Endothelial cell of umbilical vein (primary cell): ENCODE measurements at regions not wholly inside any gene's neighbourhood (a gene's known extent, or its start where the extent isn't known, plus 50 kb on each side); places are given as distances from the start of the nearest gene placed in this dataset.

ENCODE experiments used
- BruUV-seq: library from RNA; stranded (reverse); fragments of 400-500 nt; replicated peaks from 2 replicates; lab custom pipeline; 2021; lab: Mats Ljungman, UMichigan
- CTCF ChIA-PET: fragments of 300-600, 350-600 bp; sonication (Branson Sonifier 250); formaldehyde crosslinking; loops from one replicate; lab custom pipeline; 2021; ENCODE audit warnings: antibody characterized with exemption, inconsistent platforms; lab: Charles Lee
- POLR2A ChIA-PET: fragments of 300-600, 350-600 bp; sonication (Branson Sonifier 250); formaldehyde crosslinking; loops from one replicate; lab custom pipeline; 2021; ENCODE audit warnings: antibody characterized with exemption, inconsistent platforms; lab: Charles Lee
- DNase-seq: peaks from one replicate; pipeline ENCODE4 v3.0.0-alpha.2; 2011; ENCODE audit warnings: low read depth, low spot score
- FAIRE-seq: peaks from 2 replicates; lab custom pipeline; 2011; peaks lifted over from hg19 to GRCh38; lab: Jason Lieb, UNC
- H2AFZ ChIP-seq: 2 replicates; pipeline ENCODE4 v1.6.0; 2012; ENCODE audit warnings: low read depth, low read length, control low read depth, inconsistent platforms
- H3K27ac ChIP-seq: 2 replicates; pipeline ENCODE4 v1.5.1; 2011; ENCODE audit warnings: low read depth, mild to moderate bottlenecking, control low read depth, low read length, moderate library complexity; ENCODE audit not compliant: insufficient read depth
- H3K27me3 ChIP-seq, 2 experiments: 2 replicates each; pipeline versions ENCODE4 v1.6.0 to v1.6.1; 2011; ENCODE audit warnings: low read length in 2 of 2, mixed read lengths in 1 of 2; ENCODE audit not compliant: control insufficient read depth in 2 of 2, insufficient read depth in 2 of 2
- H3K36me3 ChIP-seq, 2 experiments: 2 replicates in 1 of 2; 3 replicates in 1 of 2; pipeline ENCODE4 v1.5.1; 2011; ENCODE audit warnings: low read length in 2 of 2, mild to moderate bottlenecking in 1 of 2, moderate library complexity in 1 of 2; ENCODE audit not compliant: control insufficient read depth in 2 of 2, insufficient read depth in 2 of 2; ENCODE audit errors: extremely low read depth in 1 of 2
- H3K4me1 ChIP-seq: 3 replicates; pipeline ENCODE4 v1.5.1; 2011; ENCODE audit warnings: mild to moderate bottlenecking, low read length; ENCODE audit not compliant: control insufficient read depth, insufficient read depth; ENCODE audit errors: extremely low read depth
- H3K4me2 ChIP-seq: 2 replicates; pipeline ENCODE4 v1.6.1; 2011; ENCODE audit warnings: low read length, control low read depth, mixed read lengths; ENCODE audit not compliant: insufficient read depth
- H3K4me3 ChIP-seq, 3 experiments: fragments of 200-600 bp in 1 of 3; sonication (generic), shearing (Covaris generic) in 1 of 3; replicated peaks in 1 of 3; 2 replicates each; pipeline ENCODE4 v1.5.1; 2011 to 2016; ENCODE audit warnings: control low read depth in 3 of 3, low read length in 3 of 3, mild to moderate bottlenecking in 2 of 3, inconsistent platforms in 1 of 3, low read depth in 1 of 3, moderate library complexity in 1 of 3; ENCODE audit not compliant: insufficient read depth in 1 of 3
- H3K79me2 ChIP-seq: 2 replicates; pipeline ENCODE4 v1.6.0; 2012; ENCODE audit warnings: low read length, inconsistent platforms; ENCODE audit not compliant: control insufficient read depth, insufficient read depth
- H3K9ac ChIP-seq: replicated peaks from 2 replicates; pipeline ENCODE3; 2011; ENCODE audit warnings: low read length, control low read depth; ENCODE audit not compliant: insufficient read depth; ENCODE audit errors: extremely low read depth
- H3K9me1 ChIP-seq: replicated peaks from 3 replicates; pipeline ENCODE4 v1.6.0; 2011; ENCODE audit warnings: mild to moderate bottlenecking, low read length; ENCODE audit not compliant: control insufficient read depth, insufficient read depth; ENCODE audit errors: extremely low read depth
- H3K9me3 ChIP-seq: replicated peaks from 2 replicates; pipeline ENCODE4 v1.5.1; 2012; ENCODE audit warnings: low read length, inconsistent platforms; ENCODE audit not compliant: control insufficient read depth, insufficient read depth
- H4K20me1 ChIP-seq: replicated peaks from 2 replicates; pipeline ENCODE3; 2011; ENCODE audit warnings: mild to moderate bottlenecking, low read length; ENCODE audit not compliant: control insufficient read depth, insufficient read depth; ENCODE audit errors: extremely low read depth
- EZH2 ChIP-seq: IDR thresholded peaks from 2 replicates; pipeline ENCODE4 v1.6.1; 2012; ENCODE audit warnings: borderline replicate concordance, low read depth, mild to moderate bottlenecking, moderate library complexity, low read length, inconsistent platforms; ENCODE audit not compliant: severe bottlenecking
- FOS ChIP-seq: IDR thresholded peaks from 2 replicates; pipeline ENCODE4 v1.6.1; 2011; ENCODE audit warnings: mild to moderate bottlenecking, low read length, moderate library complexity, borderline replicate concordance; ENCODE audit not compliant: insufficient read depth
- JUN ChIP-seq: IDR thresholded peaks from 2 replicates; pipeline ENCODE4 v1.6.1; 2011; ENCODE audit warnings: borderline replicate concordance, low read depth; ENCODE audit not compliant: insufficient read length, insufficient read depth
- MYC ChIP-seq: IDR thresholded peaks from one replicate; pipeline ENCODE4 v1.6.1; 2011; ENCODE audit warnings: mild to moderate bottlenecking, low read depth, low read length
- POLR2AphosphoS5 ChIP-seq: IDR thresholded peaks from 2 replicates; pipeline ENCODE4 v1.6.1; 2012; ENCODE audit warnings: low read depth, mild to moderate bottlenecking, control low read depth, low read length, moderate library complexity; ENCODE audit not compliant: insufficient read depth
- dilution Hi-C: fragments of 300-500 bp; cut with MboI; formaldehyde crosslinking; loops from one replicate; pipeline ENCODE4 v1.15.0; 2019; ENCODE audit warnings: low sequenced_read_pairs; ENCODE audit not compliant: extremely low pct_ligation_motif_present
- intact Hi-C: fragments of 100-400 bp; cut with micrococcal nuclease; formaldehyde crosslinking; loops from one replicate; pipeline ENCODE4 v1.10.0; 2022

DNA sequence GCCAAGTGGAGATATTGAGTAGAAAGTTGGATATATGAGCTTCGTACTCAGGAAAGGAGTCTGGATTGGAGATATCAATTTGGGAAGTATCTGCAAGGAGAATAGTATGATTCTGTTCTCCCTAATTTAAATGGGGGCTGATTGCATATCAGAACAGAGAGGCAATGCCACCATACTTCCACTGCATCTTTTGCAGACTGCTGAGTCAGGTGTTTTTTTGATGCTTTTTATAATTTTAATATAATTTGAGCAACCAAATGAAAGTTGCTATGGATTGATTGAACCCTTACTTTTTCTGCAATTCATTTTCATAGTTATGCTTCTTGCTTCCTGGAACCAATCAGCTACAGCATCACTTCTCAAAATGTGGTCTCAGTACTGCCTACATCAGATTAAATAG, 590.3 kb downstream of the USP25 start:
- Histone ChIP-seq H4K20me1 (no peaks in the 10 kb centered on the region), H2AFZ (no peak overlapping the region), H3K9me3 (no peaks in the 10 kb centered on the region), H3K27me3 (no peaks in the 10 kb centered on the region), H3K9me1 (no peaks in the 10 kb centered on the region), H3K79me2 (no peaks in the 10 kb centered on the region), H3K36me3 (no peaks in the 10 kb centered on the region), H3K4me2 (no peak overlapping the region), H3K27ac (no peak overlapping the region), H3K4me1 (no peaks in the 10 kb centered on the region), H3K9ac (no peak overlapping the region), H3K4me3 (no peak overlapping the region)
- no peak for DNase-seq
- no peak for TF ChIP-seq MYC
- no peak for TF ChIP-seq FOS
- TF ChIP-seq EZH2, result no peak
- no peak for TF ChIP-seq POLR2AphosphoS5
- FAIRE-seq, result no peak
- ChIA-PET CTCF (interaction anchor here (1.1 kb wide), 1 partner anchor 238 kb away, joined by 3 read pairs; no protein-coding TSS in a partner anchor), POLR2A (no interaction called here)
- intact Hi-C loops, result no loop called here
- dilution Hi-C loops, result no loop called here
- BruUV-seq, result no TSS peak

DNA sequence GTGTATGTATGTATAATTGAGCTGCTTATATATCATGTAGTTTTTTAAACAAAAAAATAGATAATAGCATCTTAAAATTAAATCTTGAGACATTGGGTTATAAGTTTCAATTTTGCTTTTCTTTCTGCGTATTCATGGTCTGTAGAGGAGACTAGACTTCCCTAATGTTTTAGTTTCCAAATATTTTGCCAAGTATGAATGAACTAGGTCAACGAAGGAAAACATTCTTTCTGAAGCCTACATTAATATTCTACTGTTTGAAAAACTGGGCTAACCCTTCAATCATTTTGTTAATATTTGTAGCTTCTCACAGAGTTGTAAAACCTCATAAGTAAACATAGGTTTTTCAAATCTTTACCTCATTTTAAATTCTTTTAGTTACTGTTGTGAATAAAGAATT, 592.7 kb downstream of the USP25 start:
- intact Hi-C loops, result no loop called here
- Histone ChIP-seq H3K4me1 (no peaks in the 10 kb centered on the region), H3K9me3 (no peaks in the 10 kb centered on the region), H3K4me3 (no peak overlapping the region), H3K36me3 (no peaks in the 10 kb centered on the region), H3K27me3 (no peaks in the 10 kb centered on the region), H4K20me1 (no peaks in the 10 kb centered on the region), H2AFZ (no peak overlapping the region), H3K9ac (no peak overlapping the region), H3K4me2 (no peak overlapping the region), H3K27ac (no peak overlapping the region), H3K9me1 (no peaks in the 10 kb centered on the region), H3K79me2 (no peaks in the 10 kb centered on the region)
- ChIA-PET POLR2A (no interaction called here), CTCF (interaction anchor here (1.0 kb wide), 1 partner anchor 11 kb away, joined by 8 read pairs; no protein-coding TSS in a partner anchor)
- DNase-seq, result no peak
- dilution Hi-C loops, result no loop called here
- FAIRE-seq, result no peak
- no TSS peak for BruUV-seq
- TF ChIP-seq POLR2AphosphoS5, result no peak
- TF ChIP-seq EZH2, result no peak
- no peak for TF ChIP-seq JUN
